IPS-NIHi11 (cell line): ENCODE measurements at regions not wholly inside any gene's neighbourhood (a gene's known extent, or its start where the extent isn't known, plus 50 kb on each side); places are given as distances from the start of the nearest gene placed in this dataset.
A peak's percentile ranks its signal among the peaks of the same experiment; 100 is the strongest.
"Not testable (repeated sequence)": the region's sequence is repeated elsewhere in the genome, so short reads cannot be mapped to it uniquely, and the experiment has no call there.

Source experiments
- DNase-seq: peaks from one replicate; pipeline ENCODE4 v3.0.0; 2012; ENCODE audit warnings: mixed read lengths, low spot score

DNA sequence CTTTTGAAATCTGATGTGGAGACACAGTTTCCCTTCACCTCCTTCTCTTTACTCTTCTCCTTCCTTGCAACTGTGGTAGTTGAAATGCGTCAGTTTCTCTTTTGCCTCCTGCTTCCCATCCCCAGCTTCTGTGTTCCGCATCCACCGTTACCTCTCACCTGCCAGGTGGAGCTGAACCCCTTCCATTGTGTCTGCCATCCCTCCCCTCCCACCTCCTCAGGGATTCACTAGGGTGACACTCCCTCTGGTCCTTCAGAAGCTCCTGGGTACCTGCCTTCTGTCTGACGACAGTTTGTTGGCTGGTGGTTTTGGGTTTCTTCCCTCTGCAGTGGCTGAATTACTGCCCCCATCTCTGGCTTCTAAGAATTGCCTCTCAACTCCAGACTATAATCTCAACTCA, 132.1 kb downstream of the SLC24A2 start:
- no peak for DNase-seq

DNA sequence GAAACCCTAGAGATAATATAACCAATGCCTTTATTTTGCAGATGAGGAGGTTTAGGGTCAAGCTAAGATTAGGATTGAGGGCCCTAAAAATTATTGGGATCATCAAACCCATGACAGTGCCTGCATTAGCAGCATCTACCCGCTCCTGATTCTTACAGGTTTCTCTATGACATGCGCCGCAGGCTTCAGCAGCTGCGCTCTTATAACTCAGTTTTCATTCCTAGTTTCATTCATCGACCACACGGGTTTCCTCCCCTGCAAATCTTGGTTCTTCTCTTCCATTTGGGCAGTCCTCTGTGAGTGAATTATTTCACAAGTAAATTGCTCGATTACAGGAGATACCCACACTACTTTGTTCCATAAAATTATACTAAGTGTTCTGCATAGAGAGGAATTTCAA, 137.2 kb downstream of the SLC24A2 start:
- DNase-seq, result no peak

DNA sequence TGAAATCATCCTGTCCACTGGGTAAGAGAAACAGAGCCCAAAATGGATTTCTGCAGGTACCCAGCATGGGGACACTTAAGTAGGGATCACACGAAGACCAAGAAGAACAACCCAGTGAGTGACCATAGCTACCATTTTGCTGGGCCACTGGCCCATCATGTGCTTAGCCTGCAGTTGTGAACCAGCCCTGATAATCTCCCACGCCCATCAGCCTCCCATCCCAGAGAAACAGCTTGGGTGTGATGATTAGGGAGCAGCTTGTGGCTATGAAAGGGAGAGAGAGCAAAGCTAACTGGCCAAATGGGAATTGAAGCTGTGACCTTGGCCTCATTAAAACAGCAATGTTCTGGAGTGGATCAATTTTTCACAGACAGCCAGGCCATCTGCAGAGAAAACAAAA, 138.5 kb downstream of the SLC24A2 start:
- DNase-seq, result no peak

DNA sequence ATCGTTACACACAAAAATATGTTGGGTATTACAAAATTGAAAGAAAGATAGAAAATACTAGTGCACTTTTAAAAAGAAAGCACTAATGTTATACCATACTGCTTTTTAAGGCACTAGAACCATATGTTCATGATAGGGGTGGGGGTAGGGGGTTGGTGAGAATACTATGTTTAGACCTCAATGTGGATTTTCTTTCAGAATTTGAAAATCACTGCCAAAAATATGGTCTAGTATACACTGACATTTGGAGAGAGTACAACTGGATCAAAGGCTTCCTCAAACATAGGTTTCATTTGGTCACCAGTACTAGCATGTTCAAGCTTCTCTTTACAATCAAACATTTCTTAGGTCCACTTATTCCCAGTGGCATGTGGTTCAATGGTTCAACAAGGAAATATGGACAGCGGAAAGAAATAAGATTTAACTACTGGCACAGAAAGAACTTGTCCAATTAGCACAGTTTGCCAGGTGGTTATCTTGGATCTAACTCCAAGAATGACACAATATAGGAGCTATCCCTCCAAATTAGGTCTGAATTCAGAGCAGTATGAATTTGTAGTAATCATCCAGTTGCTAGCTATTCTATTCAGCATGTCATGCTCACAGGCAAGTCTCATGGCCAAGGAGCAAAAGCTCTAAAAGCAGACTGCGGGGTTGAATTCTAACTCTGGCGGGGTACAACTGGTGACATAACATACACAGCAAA, 139.3 kb downstream of the SLC24A2 start:
- no peak for DNase-seq

DNA sequence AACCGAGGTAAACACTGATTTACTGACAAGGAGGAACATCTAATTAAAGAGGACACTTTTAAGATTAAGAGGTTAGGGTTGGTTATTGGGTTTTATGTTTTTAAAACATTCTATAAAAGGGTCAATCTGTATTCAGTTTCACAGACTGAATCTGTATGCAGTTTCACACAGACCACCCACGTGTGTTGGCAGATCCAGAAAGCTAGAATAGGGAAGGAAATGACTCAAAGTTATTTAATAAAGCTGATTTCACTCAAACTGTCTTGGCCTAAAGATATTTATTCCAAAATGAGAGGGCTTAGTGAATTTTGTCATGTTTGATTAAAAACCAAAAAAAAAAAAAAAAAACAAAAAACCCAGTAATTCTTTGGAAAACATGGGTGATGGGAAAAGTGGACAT, 140.2 kb downstream of the SLC24A2 start:
- DNase-seq, result no peak

DNA sequence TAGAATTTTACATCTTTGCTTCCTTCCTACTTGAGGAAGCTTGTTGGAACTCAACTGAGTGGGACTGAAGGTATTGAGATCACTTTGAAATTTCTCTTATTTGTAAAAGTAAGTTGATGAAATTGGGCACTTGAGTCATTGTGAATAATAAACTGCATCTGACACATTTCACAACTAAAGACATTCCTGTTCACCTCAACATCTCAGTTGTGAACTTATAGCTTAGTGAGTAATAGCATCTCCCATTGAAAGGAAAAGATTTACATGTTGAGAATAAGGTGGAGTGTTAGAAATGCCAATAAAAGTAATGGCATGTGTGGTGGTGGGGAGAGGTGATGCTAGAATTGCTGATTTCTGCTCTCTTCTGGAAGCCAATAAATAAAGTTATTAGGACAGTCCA, 145.0 kb downstream of the SLC24A2 start:
- DNase-seq, result no peak

DNA sequence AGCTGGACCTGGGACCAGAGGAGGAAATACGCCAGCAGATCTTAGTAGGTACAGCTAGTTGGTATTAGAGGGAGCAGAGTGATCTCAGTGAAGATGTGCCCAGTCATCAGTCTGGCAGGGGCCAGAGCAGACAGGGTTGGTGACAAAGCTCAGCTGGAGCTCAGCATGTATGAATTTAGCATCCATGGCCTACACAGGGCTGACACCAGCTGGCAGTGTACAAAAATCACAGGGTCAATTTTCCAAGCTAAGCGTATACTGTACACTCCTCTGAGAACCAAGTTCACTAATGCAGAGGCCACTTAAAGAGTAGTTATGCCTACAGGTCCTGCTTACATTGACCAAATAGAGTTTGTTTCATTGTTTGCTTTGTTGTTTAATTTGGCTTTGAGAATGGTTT, 146.6 kb downstream of the SLC24A2 start:
- no peak for DNase-seq

DNA sequence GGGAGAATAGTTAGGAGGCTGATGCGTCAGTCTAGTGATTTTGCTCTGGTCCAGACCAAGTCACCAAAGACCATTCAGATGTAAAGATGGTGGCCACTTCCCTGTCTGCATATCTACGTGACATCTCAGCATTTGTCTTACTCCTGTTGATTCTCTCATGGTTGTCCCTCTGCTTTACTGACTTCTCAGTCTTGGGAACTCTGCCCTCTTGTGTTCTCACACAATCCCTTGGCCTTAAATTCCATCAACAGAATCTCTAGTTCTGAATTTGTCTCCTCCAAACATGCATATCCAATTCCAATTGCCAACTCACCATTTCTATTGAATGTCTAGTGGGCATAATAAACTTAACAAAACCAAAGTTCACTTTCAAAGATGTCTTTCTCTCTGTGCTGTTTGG, 147.8 kb downstream of the SLC24A2 start:
- peak; percentile 26 for DNase-seq

DNA sequence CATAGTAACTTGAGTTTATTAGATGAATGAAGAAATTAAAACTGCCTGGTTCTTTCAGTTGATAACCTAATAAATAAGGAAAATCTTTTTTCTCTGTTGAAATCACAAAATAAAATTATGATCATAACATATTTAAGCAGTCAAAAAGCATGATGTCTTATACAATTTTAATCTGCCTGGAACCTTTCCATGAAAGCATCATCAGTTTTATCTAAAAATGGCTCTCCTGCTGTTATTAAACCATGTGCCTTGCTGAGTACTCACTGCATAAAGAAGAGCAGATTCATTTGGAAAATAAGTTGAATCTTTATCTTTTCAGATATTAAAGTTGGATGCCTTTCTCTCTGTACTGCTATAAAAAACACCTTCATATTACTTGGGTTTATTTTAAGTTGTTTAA, 148.8 kb downstream of the SLC24A2 start:
- DNase-seq, result no peak

DNA sequence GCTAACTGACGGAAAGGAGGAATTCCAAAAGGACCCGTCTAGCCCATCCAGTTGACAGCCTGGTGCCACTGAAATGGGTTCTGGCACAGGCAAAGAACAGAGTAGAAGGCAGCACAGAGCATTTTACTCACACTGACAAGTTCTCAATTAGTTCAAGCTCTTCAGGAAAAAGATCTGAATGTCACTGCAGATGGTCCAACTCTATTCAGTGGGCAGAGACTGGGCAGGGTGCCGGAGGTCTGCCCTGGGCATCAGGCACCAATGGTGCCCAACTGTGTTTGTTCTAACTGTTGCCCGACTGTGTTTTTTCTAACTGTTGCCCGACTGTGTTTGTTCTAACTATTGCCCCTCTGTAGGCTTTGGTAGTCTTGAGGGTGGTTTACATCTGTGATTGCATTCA, 151.8 kb downstream of the SLC24A2 start:
- no peak for DNase-seq

DNA sequence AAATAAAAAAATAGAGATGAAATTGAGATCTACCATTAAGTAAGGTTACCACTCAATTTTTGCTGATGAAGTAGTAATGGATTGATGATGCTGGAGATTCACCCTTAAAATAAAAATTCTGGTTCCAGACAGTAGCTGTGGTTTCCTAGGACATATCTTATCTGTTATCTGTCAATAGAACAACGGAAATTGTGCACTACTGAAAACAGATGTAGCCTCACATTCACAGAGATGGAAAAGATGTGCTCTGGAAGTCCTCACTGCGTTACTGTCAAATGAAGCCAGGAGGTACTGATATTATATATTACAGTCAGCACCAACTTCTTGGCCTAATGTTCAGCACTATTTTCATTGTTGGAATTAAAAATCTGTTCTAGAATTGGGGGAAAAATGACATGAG, 154.0 kb downstream of the SLC24A2 start:
- DNase-seq, result no peak

DNA sequence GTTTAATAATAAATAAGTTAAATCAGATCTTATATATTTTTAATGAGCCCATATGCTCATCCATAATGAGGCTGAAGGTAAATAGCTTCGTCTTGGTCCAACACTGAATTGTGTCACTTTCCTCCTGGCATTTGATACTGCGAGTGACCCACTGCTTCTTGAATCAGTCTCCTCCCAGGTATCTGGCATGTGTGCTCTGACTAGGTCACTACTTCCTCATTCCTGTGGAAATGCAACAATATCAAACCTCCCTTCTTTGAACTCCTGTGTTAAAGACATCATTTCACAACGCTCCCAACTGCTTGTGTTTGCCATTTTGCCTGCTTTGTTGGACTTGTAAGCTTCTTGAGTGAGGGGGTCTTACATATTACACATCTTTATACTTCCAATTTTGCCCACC, 157.7 kb downstream of the SLC24A2 start:
- no peak for DNase-seq

DNA sequence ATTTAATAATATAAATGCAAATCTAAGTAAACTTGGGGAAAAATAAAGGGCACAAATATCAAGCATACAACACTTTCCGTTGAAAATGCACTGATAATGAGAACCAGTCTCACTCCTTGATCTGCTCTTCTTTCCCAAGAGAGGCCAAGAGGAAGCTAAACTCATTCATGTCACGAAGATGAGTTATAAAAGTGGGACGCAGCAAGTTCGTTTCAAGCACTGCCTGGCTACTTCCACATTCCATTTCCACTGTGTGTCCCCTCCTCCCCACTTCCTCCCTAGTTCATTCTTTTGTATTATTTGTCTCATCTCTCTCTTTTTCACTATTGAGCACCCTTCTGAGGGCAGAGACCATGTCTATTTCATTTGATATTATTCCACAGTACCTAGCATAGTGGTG, 158.1 kb downstream of the SLC24A2 start:
- DNase-seq, result no peak

DNA sequence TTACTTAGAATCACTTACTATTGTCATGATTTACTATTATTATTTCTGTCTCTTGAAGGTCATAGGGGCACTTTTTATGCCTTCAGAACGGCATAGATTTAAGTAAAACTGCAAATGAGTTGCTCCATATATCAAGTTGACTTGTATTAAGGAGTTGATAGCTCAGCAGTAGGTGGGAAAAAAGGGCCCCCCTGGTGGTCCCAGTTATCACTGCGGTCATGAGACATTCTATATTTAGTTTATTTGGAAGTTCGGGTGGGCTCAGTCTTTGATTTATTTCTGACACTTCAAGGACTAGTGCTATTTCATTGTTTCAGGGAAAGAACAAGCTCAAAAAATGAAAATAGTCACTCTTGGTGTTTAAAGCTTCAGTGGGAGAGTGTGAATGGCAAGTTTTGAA, 159.3 kb downstream of the SLC24A2 start:
- DNase-seq, result peak; percentile 26

DNA sequence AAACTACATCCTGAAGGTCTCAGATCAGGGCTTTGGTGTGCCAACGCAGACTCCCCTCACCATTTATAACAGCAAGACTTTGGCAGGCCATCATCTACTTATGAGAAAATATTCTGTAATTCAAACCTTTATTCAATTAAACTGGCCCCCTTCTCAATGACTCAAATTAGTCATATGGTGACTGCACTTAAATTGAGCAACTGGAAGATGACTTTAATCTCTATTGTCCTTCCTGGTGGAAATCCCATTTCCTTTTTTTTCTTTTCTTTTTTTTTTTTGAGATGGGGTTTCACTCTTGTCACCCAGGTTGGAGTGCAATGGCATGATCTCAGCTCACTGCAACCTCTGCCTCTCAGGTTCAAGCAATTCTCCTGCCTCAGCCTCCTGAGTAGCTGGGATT, 163.4 kb downstream of the SLC24A2 start:
- DNase-seq, result not testable (repeated sequence)

DNA sequence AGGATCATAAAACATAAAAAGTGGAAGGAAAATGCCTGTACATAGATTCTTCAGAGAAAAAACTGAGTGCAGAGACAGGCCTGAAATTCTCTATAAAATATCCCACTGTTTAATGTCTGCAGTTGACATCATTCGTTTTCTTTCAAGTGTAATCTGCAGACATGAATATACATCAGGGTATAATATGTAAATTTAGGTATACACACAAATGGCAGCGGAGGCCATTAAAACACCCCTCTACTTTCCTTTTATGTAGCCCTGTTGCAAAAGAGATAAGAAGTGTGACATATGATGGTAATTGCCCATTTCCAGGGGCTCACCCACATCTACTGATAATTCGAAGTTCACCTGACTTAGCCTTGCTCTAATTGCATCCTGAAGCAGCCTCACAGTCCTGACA, 164.3 kb downstream of the SLC24A2 start:
- no peak for DNase-seq

DNA sequence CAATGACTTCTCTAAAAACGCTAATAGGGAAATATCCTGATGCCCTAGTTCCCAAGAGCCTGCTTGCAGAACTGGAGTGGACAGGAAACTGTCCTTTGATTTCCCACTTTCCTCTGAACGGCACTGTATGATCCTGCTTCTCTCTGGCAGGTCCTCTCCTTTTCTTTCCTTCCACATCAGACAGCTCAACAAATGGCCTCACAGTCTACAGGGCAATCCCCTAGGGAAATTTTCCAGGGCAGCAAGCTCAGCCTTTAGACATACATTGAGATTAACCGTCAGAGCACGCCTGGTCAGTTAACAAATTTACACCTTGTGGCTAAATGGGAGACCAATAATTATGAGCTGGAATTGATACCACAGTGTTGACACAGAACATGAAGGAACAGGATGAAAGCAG, 164.9 kb downstream of the SLC24A2 start:
- DNase-seq, result no peak

DNA sequence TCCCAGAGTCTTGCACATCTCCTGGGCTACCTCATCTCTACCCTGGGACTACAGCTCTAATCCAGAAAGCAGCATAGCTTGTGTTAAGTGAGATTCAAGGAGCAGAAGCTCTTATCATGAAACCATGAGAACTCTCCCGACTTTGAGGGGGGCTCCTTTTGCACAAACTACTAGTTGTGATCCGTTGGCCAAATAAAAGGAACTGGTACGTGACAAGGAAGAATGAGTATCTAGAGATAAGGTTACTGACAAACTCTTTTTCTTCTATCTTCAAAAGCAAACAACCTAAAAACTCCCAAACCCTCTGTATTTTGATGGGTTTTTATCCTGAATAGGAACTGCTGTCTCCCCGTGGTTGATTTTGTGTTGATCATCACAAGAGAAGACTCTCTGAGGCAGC, 168.5 kb downstream of the SLC24A2 start:
- no peak for DNase-seq

DNA sequence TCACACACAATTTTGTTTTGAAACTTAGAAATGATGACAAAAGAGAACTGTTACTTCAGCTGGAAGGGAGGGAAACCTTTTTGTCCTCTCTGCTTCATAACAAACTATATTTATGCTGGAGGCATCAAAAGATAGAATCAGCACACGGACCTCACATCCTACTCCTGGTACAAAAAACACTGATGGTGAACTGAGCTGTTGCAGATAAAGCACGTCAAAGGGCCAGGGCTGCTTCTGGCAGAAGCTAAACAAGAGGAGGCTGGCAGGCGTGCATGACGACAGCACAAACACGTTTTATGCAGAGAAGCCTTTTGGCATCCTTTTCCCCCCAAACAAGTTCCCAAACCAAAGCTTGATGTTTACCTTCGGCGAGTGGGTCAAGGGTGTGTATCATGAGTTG, 169.6 kb downstream of the SLC24A2 start:
- no peak for DNase-seq

DNA sequence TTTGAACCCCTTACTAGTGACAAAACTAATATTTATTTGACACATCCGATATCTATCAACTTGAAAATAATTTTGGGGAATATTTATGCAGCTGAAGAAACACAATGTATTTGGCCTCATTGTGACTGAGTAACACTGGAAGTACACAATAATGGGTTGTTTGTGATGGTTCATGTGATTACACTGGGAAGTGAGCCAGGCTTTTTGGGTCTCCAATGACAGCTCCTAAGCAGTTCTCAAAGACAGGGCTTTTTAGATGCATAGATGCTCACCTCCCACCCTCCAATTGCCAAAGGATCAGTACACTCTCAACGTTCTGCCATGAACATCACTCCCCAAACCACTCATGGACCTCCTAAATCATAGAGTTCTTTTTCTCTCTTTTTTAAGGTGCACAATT, 170.0 kb downstream of the SLC24A2 start:
- DNase-seq, result no peak

DNA sequence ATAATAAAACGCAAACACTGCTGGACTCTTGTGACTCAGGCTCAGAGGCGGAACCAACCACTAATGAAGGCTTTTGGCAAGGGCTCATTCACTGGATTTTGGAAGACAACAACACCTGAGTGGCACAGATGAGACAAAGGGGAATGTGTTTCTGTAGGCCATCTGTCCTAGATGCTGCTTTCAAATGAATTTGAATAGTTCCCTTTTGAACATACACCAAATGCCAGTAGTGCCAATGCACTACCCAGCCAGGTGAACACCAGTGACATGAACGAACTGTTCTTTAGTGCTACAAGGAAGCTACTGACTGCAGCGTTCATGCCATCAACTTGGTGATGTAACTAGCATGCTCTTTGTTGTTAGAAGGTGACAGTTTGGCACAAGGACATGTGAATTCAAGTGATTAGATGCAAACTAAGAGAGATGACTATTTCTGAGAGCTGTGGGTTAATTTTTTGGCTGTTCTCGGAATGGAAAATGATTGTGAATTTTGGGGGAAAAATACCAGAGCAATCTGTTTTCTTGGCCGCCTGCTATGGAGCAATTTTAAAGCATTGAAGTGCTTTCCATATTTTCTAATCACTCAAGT, 173.7 kb downstream of the SLC24A2 start:
- DNase-seq, result no peak

DNA sequence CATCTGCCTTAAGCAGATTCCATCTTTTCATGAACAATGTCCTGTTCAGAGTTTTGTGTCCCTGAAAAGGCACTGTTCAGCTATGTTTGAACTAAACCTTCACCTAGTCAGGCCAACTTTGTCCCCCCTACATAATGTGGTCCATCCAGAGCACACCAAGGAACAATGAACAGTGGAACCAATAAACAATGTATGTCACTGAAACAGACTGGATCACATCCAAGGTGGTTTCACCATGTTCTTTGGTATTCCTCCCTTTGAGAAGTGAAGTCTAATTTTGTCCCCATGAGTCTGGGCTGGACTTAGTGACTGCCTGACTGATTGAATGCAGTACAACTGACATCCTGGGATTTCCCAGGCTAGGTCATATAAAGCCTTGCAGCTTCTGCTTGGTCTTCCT, 174.5 kb downstream of the SLC24A2 start:
- no peak for DNase-seq

DNA sequence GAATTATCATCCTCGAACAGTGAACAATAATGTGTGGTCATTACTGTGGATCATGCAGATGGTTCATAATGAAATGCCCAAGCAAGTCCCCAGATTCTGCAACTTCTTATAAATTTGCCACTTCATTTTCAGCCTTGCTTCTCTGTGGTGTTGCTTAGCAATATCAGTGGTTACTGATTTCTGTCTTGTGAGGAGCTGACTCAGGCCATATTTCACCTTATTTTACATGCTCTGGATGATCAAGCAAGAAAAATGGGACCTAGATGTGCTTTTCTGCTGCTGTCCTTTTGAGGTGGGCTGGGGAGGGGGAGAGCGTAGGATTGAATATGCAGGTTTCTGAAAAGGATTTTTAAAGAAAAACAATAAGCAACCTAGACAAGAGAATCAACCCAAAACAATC, 188.3 kb downstream of the SLC24A2 start:
- DNase-seq, result no peak

DNA sequence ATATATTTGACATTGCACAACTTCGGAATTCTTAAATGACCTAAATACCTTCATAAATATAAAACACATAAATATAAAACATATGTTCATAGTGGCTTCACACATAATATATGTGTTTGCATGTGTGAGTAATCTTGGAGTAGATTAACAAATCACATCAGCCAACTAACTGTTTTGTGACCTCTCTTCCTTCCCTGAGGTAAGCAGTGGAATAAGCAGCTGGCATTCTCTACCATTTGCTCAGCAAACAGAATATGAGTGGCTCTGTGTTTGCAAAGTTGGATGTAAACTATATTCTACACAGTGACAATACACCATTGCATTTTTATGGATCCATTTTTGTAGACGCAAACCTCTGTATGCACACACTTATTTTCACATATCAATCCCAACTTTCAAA, 189.9 kb downstream of the ACER2 start:
- DNase-seq, result no peak
